BE2C (cell line): ENCODE measurements at regions not wholly inside any gene's neighbourhood (a gene's known extent, or its start where the extent isn't known, plus 50 kb on each side); places are given as distances from the start of the nearest gene placed in this dataset.

Experiments used
- DNase-seq: peaks from one replicate; pipeline ENCODE4 v3.0.0-alpha.2; 2020
- H3K27me3 ChIP-seq: fragments of 250-450 bp; sonication (Bioruptor Pico); 2 replicates; pipeline ENCODE4 v1.5.1; 2020; ENCODE audit warnings: mild to moderate bottlenecking
- H3K36me3 ChIP-seq: fragments of 250-450 bp; sonication (Bioruptor Pico); 2 replicates; pipeline ENCODE4 v1.5.1; 2020; ENCODE audit warnings: mild to moderate bottlenecking
- H3K4me1 ChIP-seq: fragments of 250-450 bp; sonication (Bioruptor Pico); 2 replicates; pipeline ENCODE4 v1.5.1; 2020
- H3K4me3 ChIP-seq: 2 replicates; pipeline ENCODE4 v1.5.1; 2011; ENCODE audit warnings: low read depth, low read length
- H3K9me3 ChIP-seq: fragments of 250-450 bp; sonication (Bioruptor Pico); 2 replicates; pipeline ENCODE4 v1.5.1; 2020
- CTCF ChIP-seq: IDR thresholded peaks from 2 replicates; pipeline ENCODE4 v1.5.1; 2012; ENCODE audit warnings: mild to moderate bottlenecking, low read depth, low read length

GRCh38 chr20:12110711-12111110 is 193.0 kb downstream of the BTBD3 start:
- Histone ChIP-seq H3K4me3 (no peak overlapping the region), H3K36me3 (no peaks in the 10 kb centered on the region), H3K27me3 (no peaks in the 10 kb centered on the region), H3K9me3 (no peaks in the 10 kb centered on the region), H3K4me1 (no peaks in the 10 kb centered on the region; the same call in 1 of the 2 replicates)
- no peak for DNase-seq
- TF ChIP-seq CTCF, result no peak

- DNase-seq, result no peak
- no peaks in the 10 kb centered on the region for H3K36me3 ChIP-seq
These were observed 193.9 kb downstream of the BTBD3 start for GRCh38 chr20:12111431-12112088.

GRCh38 chr20:12112089-12112474 is 194.4 kb downstream of the BTBD3 start:
- TF ChIP-seq CTCF, result no peak
- no peaks in the 10 kb centered on the region for H3K9me3 ChIP-seq
- H3K36me3 ChIP-seq, result no peaks in the 10 kb centered on the region

More at GRCh38 chr20:12111431-12112088, 193.9 kb downstream of the BTBD3 start:
- Histone ChIP-seq H3K9me3 (no peaks in the 10 kb centered on the region), H3K27me3 (no peaks in the 10 kb centered on the region), H3K4me1 (no peaks in the 10 kb centered on the region; the same call in 1 of the 2 replicates), H3K4me3 (no peak overlapping the region)
- no peak for TF ChIP-seq CTCF

GRCh38 chr20:12112665-12113064 is 195.0 kb downstream of the BTBD3 start:
- no peak for DNase-seq
- no peaks in the 10 kb centered on the region; the same call in 1 of the 2 replicates for H3K4me1 ChIP-seq
- H3K27me3 ChIP-seq, result no peaks in the 10 kb centered on the region
- no peak for TF ChIP-seq CTCF
- no peaks in the 10 kb centered on the region for H3K36me3 ChIP-seq
- no peak overlapping the region for H3K4me3 ChIP-seq
- H3K9me3 ChIP-seq, result no peaks in the 10 kb centered on the region

More at GRCh38 chr20:12112089-12112474, 194.4 kb downstream of the BTBD3 start:
- no peak for DNase-seq
- H3K4me3 ChIP-seq, result no peak overlapping the region
- H3K4me1 ChIP-seq, result no peaks in the 10 kb centered on the region; the same call in 1 of the 2 replicates
- H3K27me3 ChIP-seq, result no peaks in the 10 kb centered on the region

- DNase-seq, result no peak
- no peaks in the 10 kb centered on the region for H3K9me3 ChIP-seq
- no peaks in the 10 kb centered on the region for H3K27me3 ChIP-seq
- no peaks in the 10 kb centered on the region; the same call in 1 of the 2 replicates for H3K4me1 ChIP-seq
- H3K4me3 ChIP-seq, result no peak overlapping the region
- no peak for TF ChIP-seq CTCF
- H3K36me3 ChIP-seq, result no peaks in the 10 kb centered on the region
These were observed 195.4 kb downstream of the BTBD3 start for GRCh38 chr20:12113075-12113467.
